Epithelial cell of proximal tubule (primary cell): ENCODE measurements at regions not wholly inside any gene's neighbourhood (a gene's known extent, or its start where the extent isn't known, plus 50 kb on each side); places are given as distances from the start of the nearest gene placed in this dataset.

Source experiments
- DNase-seq: peaks from one replicate; pipeline ENCODE4 v3.0.0-alpha.2; 2011; ENCODE audit warnings: low read depth
- H3K4me3 ChIP-seq: 2 replicates; pipeline ENCODE4 v1.5.1; 2011; ENCODE audit warnings: low read depth, mild to moderate bottlenecking, low read length
- TF ChIP-seq, protein P1 (sequence below): conservative IDR thresholded peaks from 2 replicates; pipeline ENCODE4 v1.5.1; 2012; ENCODE audit warnings: low read depth, mild to moderate bottlenecking, low read length

DNA sequence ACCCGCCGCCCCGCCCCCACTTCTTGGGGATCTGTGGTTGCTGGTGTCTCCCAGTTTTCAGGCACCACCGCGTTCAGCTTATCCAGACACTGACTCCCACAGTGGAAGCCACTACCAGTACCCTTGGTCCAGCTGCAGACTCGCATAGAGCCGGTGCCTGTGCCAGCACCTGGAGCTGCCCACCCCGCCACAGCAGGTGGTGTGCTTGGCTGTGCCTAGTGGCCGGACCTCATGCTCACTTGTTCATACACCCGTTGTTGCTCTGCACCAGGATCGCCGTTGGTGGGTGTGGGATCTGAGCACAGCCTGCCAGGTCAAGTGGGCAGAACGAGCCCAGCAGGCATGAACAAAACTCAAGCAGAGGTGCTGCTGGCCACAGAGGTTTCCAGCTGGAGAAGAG is 673.2 kb downstream of the RERGL start:
- TF ChIP-seq, protein P1, sequence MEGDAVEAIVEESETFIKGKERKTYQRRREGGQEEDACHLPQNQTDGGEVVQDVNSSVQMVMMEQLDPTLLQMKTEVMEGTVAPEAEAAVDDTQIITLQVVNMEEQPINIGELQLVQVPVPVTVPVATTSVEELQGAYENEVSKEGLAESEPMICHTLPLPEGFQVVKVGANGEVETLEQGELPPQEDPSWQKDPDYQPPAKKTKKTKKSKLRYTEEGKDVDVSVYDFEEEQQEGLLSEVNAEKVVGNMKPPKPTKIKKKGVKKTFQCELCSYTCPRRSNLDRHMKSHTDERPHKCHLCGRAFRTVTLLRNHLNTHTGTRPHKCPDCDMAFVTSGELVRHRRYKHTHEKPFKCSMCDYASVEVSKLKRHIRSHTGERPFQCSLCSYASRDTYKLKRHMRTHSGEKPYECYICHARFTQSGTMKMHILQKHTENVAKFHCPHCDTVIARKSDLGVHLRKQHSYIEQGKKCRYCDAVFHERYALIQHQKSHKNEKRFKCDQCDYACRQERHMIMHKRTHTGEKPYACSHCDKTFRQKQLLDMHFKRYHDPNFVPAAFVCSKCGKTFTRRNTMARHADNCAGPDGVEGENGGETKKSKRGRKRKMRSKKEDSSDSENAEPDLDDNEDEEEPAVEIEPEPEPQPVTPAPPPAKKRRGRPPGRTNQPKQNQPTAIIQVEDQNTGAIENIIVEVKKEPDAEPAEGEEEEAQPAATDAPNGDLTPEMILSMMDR: no peak
- no peak for DNase-seq
- no peak overlapping the region for H3K4me3 ChIP-seq

DNA sequence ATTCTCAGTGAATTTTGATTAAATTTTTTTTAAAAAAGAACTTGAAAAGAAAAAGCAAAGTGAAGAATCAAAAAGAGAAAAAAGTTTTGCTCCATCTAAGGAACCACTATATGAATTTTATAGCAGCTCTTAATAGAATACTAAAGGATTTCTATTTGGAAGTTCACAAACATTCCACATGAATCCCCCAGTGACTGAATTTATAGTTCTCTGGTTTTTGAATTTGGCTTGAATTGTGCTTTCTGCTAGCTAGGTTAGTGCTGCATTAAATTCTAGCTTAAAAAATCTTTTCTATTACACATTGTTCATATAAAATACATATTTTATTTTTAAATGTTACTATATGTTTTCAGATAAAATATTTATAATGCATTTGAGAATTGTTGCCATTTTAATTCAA is 675.4 kb downstream of the RERGL start:
- no peak overlapping the region for H3K4me3 ChIP-seq
- DNase-seq: no peak
- TF ChIP-seq, protein P1: no peak

DNA sequence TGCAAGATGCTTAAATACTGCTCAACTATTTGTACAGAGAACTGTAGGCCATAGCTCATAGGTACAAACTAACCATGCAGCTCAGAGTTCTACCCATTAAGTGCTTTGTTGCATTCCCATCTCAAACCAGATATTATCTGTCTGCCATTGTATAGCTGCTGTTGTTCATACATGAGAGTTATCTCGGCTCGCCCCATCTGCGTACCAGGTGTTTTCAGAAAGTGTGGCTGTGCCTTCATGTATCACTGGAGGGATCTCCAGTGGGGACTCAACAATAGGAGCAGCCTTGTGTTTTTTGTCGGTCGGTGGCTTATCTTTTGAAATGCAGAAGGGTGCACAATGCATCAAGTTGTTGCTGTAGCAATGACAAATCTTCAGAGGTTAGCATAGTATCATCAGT is 678.3 kb downstream of the RERGL start:
- DNase-seq: no peak

DNA sequence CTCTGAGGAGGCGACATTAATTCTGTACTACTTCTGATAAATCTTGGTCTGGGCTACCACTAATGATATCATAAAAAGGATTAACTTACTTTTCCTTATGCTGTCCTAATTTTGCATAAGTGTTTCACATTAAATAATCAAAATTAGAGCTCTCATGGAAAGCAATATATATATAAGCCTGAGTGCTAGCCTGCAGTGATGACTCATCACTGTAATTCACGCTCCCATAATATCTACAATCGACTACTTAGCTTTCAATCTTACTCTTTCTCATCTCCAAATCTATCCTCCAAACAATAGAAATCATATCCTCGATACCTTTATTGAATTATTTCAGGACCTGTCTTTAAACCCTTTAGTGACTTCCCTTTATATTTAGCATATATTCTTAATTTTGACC is 701.3 kb downstream of the RERGL start:
- no peak for DNase-seq
- no peak overlapping the region for H3K4me3 ChIP-seq
- TF ChIP-seq, protein P1: no peak

More for the DNA sequence above, 678.3 kb downstream of the RERGL start:
- TF ChIP-seq, protein P1: no peak
- no peak overlapping the region for H3K4me3 ChIP-seq

DNA sequence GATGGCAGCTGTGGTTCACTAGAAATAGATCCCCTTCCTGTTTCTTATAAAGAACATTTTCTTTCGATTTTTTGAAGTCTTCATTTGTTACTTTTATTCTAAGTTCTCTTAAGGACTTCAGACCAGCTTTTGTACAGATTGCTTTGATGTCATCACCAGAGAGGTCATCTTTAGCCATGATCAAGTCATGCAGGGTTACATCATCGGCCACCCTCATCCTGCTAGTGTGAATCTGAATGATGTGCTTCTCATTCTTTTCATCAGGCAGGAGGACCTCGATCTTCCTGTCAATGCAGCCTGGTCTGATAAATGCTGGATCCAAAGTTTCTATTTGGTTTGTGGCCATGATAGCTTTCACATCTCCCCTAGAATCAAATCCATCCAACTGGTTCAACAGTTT is 706.7 kb downstream of the RERGL start:
- H3K4me3 ChIP-seq: no peak overlapping the region
- DNase-seq: no peak
- TF ChIP-seq, protein P1: no peak

DNA sequence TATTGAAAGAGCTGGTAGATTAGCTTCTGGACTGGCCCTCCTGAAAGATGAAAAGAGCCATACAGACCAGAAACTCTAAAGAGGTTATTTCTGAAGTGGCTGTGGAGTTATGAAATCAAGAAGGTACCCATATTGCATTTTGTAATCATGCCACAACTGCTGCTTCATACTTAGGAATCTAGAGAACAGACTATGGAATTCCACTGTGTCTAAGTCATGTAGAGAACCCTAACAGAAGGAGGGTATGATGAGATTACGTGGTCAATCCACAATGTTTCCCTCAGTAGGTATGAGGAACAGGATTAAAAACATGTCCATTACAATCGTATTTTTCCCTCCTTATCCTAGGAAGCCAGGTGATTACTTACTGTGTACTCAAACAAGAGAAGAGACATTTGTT is 708.8 kb downstream of the RERGL start:
- no peak overlapping the region for H3K4me3 ChIP-seq
- TF ChIP-seq, protein P1: no peak
- DNase-seq: no peak

DNA sequence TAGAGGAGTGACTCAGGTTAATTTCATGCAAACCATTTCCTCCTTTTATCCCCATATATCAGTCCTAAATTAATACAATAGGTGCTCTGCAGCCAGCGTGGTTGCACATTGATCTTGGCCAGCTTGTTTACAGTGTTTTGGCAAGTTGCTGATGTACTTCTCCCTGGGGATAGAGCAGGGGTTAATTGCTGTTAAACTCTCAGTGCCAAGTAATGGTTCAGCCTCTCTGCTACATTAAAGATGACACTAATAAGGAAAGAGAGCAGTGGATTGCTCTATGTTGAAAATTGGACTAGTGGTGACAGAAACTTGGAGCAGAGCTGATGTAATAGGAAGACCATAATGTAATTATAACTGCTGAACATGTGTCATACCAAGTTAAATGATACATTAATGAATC is 717.5 kb downstream of the RERGL start:
- DNase-seq: no peak
- TF ChIP-seq, protein P1: no peak
- no peak overlapping the region for H3K4me3 ChIP-seq
